WTC11 (cell line): ENCODE measurements at regions not wholly inside any gene's neighbourhood (a gene's known extent, or its start where the extent isn't known, plus 50 kb on each side); places are given as distances from the start of the nearest gene placed in this dataset.

Experiments used
- ARID4B ChIP-seq: sonication (generic); formaldehyde crosslinking; IDR thresholded peaks from 2 replicates; pipeline ENCODE4 v1.8.0; 2023; ENCODE audit warnings: missing genetic modification reagents, mild to moderate bottlenecking, borderline replicate concordance
- ATF6 ChIP-seq: sonication (generic); formaldehyde crosslinking; IDR thresholded peaks from 2 replicates; pipeline ENCODE4 v1.8.1; 2023; ENCODE audit warnings: mild to moderate bottlenecking, missing genetic modification reagents
- CTCF ChIP-seq: fragments of 200-600 bp; IDR thresholded peaks from 2 replicates; pipeline ENCODE4 v1.8.0; 2022; ENCODE audit warnings: antibody characterized with exemption
- FOXJ3 ChIP-seq: sonication (generic); formaldehyde crosslinking; IDR thresholded peaks from 2 replicates; pipeline ENCODE4 v1.9.0; 2021; ENCODE audit warnings: missing genetic modification reagents, mild to moderate bottlenecking, borderline replicate concordance
- GTF2I ChIP-seq: fragments of 250-450 bp; sonication (Bioruptor Pico); conservative IDR thresholded peaks from 2 replicates; pipeline ENCODE4 v1.4.0; 2021; ENCODE audit warnings: mild to moderate bottlenecking
- NR3C1 ChIP-seq: sonication (generic); formaldehyde crosslinking; conservative IDR thresholded peaks from 2 replicates; pipeline ENCODE4 v1.8.1; 2023; ENCODE audit warnings: low read depth, mild to moderate bottlenecking, missing genetic modification reagents
- PRDM15 ChIP-seq: sonication (generic); formaldehyde crosslinking; IDR thresholded peaks from 2 replicates; pipeline ENCODE4 v1.8.0; 2022; ENCODE audit warnings: missing genetic modification reagents
- SOX15 ChIP-seq: fragments of 250-450 bp; sonication (Bioruptor Pico); IDR thresholded peaks from 2 replicates; pipeline ENCODE4 v1.9.0; 2021; ENCODE audit warnings: mild to moderate bottlenecking
- SP1 ChIP-seq: sonication (generic); formaldehyde crosslinking; conservative IDR thresholded peaks from 2 replicates; pipeline ENCODE4 v1.8.1; 2022; ENCODE audit warnings: missing genetic modification reagents
- ZBTB21 ChIP-seq: sonication (generic); formaldehyde crosslinking; IDR thresholded peaks from 2 replicates; pipeline ENCODE4 v1.8.1; 2023; ENCODE audit warnings: mild to moderate bottlenecking, missing genetic modification reagents, borderline replicate concordance
- ZNF281 ChIP-seq: sonication (generic); formaldehyde crosslinking; IDR thresholded peaks from 2 replicates; pipeline ENCODE4 v1.8.0; 2023; ENCODE audit warnings: mild to moderate bottlenecking, missing genetic modification reagents
- ZNF423 ChIP-seq: fragments of 250-450 bp; sonication (Bioruptor Pico); IDR thresholded peaks from 2 replicates; pipeline ENCODE4 v2.1.2; 2022; ENCODE audit warnings: mild to moderate bottlenecking, moderate library complexity

- TF ChIP-seq CTCF = no peak
- TF ChIP-seq PRDM15 (CRISPR knock-in tag) = no peak
- TF ChIP-seq ZBTB21 = no peak
- no peak for TF ChIP-seq GTF2I (CRISPR knock-in tag)
- no peak for TF ChIP-seq SP1
- no peak for TF ChIP-seq ARID4B (CRISPR knock-in tag)
- TF ChIP-seq ATF6 (CRISPR knock-in tag) = no peak
- no peak for TF ChIP-seq NR3C1 (CRISPR knock-in tag)
- TF ChIP-seq FOXJ3 (CRISPR knock-in tag) = no peak
- no peak for TF ChIP-seq ZNF281 (CRISPR knock-in tag)
- TF ChIP-seq ZNF423 (CRISPR knock-in tag) = no peak
- no peak for TF ChIP-seq SOX15 (CRISPR knock-in tag)
These were observed 141.5 kb upstream of the FSTL4 start for GRCh38 chr5:133753856-133754255.
